ENCODE measurements at regions not wholly inside any gene's neighbourhood (a gene's known extent, or its start where the extent isn't known, plus 50 kb on each side); places are given as distances from the start of the nearest gene placed in this dataset.

DNA sequence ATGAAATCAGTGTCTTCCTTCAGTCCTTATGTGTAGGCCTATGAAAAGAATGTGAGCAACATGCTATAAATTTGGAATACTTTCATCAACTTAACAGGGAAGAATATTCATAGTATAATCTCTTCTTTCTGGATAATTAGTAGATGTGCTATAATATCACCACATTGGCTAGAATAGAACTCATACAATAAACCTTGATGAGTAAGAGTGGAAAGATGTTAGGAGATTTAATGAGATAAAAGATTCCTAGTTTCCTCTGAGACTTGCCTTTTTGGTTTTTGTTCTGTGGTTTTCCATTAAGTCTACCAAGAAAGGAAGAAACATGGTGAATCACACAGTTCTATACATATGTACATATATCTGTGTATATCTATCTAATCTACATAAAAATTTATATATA lies 301.8 kb upstream of the PRR16 start:
- in situ Hi-C loops (cut with MboI) (no loop called here), intact Hi-C loops (cut with micrococcal nuclease) (no loop called here)
- H4K20me1 ChIP-seq (replicated peaks; ENCODE audit: control insufficient read depth, insufficient read depth, low read length) = no peaks in the 10 kb centered on the region
- no peak overlapping the region for H3K4me3 ChIP-seq
- H3K79me2 ChIP-seq (ENCODE audit: control insufficient read depth, insufficient read depth, low read length) = no peaks in the 10 kb centered on the region
- ChIA-PET CTCF (ENCODE audit: low intra/inter-chr PET ratio) (no interaction called here), POLR2A (interaction anchor here (0.6 kb wide), 1 partner anchor 11 kb away, joined by 3 read pairs; no protein-coding TSS in a partner anchor)
- no peaks in the 10 kb centered on the region for H3K27me3 ChIP-seq (ENCODE audit: control insufficient read depth in 2 of 2, insufficient read depth in 2 of 2, low read length in 2 of 2)
- TF ChIP-seq CAMTA2 (CRISPR knock-in tag; conservative IDR thresholded peaks at IDR 0.05) (no peak), MYBL2 (IDR thresholded peaks at IDR 0.05; ENCODE audit: low read depth) (no peak), MYBL2 (CRISPR knock-in tag; IDR thresholded peaks at IDR 0.05; ENCODE audit: borderline replicate concordance) (no peak), CBFA2T2 (conservative IDR thresholded peaks at IDR 0.05) (no peak), POLR3G (IDR thresholded peaks at IDR 0.05; ENCODE audit: extremely low read depth, insufficient read length, insufficient replicate concordance) (no peak), SUPT5H (IDR thresholded peaks at IDR 0.05) (no peak), CBX8 (IDR thresholded peaks at IDR 0.05; ENCODE audit: borderline replicate concordance, extremely low read depth, low read depth, low read length, poor library complexity, severe bottlenecking) (no peak), TCF3 (CRISPR knock-in tag; IDR thresholded peaks at IDR 0.05) (no peak), NCOA1 (IDR thresholded peaks at IDR 0.05; ENCODE audit: low read depth) (no peak), MCM5 (IDR thresholded peaks at IDR 0.05; ENCODE audit: low read depth) (no peak), NR2C2 (CRISPR knock-in tag; IDR thresholded peaks at IDR 0.05) (no peak), NR2C2 (tag; IDR thresholded peaks at IDR 0.05) (no peak), ZNF140 (CRISPR knock-in tag; IDR thresholded peaks at IDR 0.05) (no peak), PTRF (tag; IDR thresholded peaks at IDR 0.05) (no peak), MTA2 (IDR thresholded peaks at IDR 0.05; ENCODE audit: low read depth) (no peak), ZKSCAN8 (CRISPR knock-in tag; IDR thresholded peaks at IDR 0.05) (no peak)
- TF ChIP-seq, protein P1, sequence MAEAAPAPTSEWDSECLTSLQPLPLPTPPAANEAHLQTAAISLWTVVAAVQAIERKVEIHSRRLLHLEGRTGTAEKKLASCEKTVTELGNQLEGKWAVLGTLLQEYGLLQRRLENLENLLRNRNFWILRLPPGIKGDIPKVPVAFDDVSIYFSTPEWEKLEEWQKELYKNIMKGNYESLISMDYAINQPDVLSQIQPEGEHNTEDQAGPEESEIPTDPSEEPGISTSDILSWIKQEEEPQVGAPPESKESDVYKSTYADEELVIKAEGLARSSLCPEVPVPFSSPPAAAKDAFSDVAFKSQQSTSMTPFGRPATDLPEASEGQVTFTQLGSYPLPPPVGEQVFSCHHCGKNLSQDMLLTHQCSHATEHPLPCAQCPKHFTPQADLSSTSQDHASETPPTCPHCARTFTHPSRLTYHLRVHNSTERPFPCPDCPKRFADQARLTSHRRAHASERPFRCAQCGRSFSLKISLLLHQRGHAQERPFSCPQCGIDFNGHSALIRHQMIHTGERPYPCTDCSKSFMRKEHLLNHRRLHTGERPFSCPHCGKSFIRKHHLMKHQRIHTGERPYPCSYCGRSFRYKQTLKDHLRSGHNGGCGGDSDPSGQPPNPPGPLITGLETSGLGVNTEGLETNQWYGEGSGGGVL (CRISPR knock-in tag; IDR thresholded peaks at IDR 0.05) = no peak
- TF ChIP-seq, protein P2, sequence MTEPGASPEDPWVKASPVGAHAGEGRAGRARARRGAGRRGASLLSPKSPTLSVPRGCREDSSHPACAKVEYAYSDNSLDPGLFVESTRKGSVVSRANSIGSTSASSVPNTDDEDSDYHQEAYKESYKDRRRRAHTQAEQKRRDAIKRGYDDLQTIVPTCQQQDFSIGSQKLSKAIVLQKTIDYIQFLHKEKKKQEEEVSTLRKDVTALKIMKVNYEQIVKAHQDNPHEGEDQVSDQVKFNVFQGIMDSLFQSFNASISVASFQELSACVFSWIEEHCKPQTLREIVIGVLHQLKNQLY (CRISPR knock-in tag; conservative IDR thresholded peaks at IDR 0.05) = no peak
- no TSS peak for BruUV-seq (replicated peaks)
- no peaks in the 10 kb centered on the region for H3K4me1 ChIP-seq (replicated peaks in 1 of 2; ENCODE audit: control insufficient read depth in 2 of 2, insufficient read depth in 2 of 2, low read length in 2 of 2)
- FAIRE-seq = no peak
- no peak for ATAC-seq
- H3K9ac ChIP-seq (ENCODE audit: insufficient read depth in 1 of 2, low read depth in 2 of 2, low read length in 2 of 2) = no peak overlapping the region
- no peak overlapping the region for H3K4me2 ChIP-seq (ENCODE audit: insufficient read depth, low read length)
- DNase-seq (ENCODE audit: extremely low read depth in 1 of 4, low spot score in 3 of 4) = no peak
- H3K9me3 ChIP-seq (replicated peaks; ENCODE audit: control insufficient read depth, insufficient read depth, low read depth, low read length) = no peaks in the 10 kb centered on the region
- H3K36me3 ChIP-seq (ENCODE audit: control insufficient read depth, insufficient read depth, low read length) = no peaks in the 10 kb centered on the region
- no peaks in the 10 kb centered on the region for H3K9me1 ChIP-seq (ENCODE audit: control insufficient read depth, insufficient read depth, low read length)
- H2AFZ ChIP-seq (ENCODE audit: low read depth, low read length) = no peak overlapping the region
- no peak overlapping the region for H3K27ac ChIP-seq (ENCODE audit: extremely low read depth, low read depth, low read length)

Measured in K562 (cell line).